GM21447 (cell line): ENCODE measurements at regions not wholly inside any gene's neighbourhood (a gene's known extent, or its start where the extent isn't known, plus 50 kb on each side); places are given as distances from the start of the nearest gene placed in this dataset.

Experiments used
- ATAC-seq: cut with Tn5 transposase; IDR thresholded peaks from one replicate; pipeline ENCODE4 v1.9.1; 2021; ENCODE audit not compliant: unreplicated experiment

DNA sequence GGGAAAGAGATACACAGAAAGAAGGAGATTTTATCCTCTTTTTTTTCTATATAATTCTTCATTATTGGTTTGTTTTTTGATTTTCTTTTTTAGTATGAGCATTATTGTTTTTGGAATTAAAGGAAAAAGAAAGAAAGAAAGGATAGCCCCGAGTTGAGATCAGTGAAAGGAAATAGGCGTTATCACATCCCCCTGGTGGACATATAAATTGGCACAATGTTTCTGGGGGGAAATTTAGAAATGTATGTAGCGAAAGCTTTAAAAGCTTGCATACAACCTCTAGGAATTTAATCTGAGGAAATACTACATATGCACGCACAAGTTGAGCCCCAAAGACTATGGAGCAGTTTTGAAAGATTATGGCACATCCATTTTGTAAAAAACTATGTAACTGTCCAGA, 226.3 kb upstream of the LDB2 start:
- ATAC-seq, result no peak

DNA sequence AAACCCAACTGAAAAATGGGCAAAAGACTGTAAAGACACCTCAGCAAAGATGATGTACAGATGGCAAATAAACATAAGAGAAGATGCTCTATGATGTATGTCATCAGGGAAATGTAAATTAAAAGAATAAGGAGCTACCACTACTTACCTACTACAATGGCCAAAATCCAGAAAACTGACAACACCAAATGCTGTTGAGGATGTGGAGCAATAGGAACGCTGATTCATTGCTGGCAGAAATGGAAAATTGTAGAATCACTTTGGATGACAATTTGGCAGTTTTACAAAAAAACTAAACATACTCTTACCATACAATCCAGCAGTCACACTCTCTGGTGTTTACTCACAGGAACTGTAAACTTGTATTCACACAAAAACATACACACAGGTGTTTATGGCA, 222.3 kb upstream of the LDB2 start:
- ATAC-seq, result no peak

DNA sequence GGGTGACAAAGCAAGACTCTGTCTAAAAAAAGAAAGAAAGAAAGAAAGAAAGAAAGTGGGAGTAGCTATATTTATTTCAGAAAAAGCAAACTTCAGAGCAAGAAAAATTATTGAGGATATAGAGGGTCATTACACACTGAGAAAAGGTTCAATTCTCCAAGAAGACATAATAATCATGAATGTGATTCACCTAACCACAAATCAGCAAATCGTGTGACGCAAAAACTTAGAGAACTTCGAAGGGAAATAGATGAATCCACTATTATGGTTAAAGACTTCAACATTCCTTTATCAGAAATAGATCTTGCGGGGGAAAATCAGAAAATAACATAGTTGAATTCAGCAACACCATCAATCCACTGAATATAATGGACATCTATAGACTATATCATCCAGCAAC, 219.3 kb upstream of the LDB2 start:
- ATAC-seq, result no peak

DNA sequence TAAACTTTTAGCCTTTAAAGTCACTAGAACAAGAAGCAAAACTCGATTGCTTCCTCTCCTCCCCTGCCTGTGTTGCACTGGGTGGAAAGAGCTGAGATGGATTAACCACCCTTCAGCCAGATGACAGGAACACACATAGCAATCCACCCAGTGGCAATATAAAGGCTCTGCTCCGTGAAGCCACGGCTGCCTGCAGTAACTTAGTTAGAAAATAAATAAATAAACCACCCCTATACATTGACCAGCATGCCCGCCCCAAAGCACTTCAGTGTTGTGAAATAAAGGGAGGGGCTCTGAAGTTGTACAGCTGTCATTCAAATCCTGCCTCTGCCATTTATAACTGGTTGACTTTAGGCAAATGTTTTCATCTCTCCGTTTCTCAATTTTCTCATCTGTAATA, 217.1 kb upstream of the LDB2 start:
- ATAC-seq, result no peak

DNA sequence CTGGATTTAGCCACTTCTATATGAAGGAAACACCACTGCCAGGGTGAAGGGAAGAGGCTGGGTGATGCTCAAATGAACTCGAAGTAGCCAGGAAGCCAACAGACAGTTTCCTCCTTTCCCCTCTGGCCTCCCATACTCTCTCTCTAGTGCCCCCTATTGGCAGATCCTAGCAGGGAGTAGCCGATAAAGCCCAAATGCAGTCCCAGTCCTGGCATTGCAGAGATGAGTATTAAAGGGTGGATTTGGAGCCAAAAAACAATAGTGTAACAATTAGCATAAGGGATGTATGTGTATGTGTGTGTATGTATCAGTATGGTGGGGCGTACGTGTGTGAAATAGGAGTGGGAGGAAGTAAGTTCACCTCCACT, 213.8 kb upstream of the LDB2 start:
- ATAC-seq, result no peak

DNA sequence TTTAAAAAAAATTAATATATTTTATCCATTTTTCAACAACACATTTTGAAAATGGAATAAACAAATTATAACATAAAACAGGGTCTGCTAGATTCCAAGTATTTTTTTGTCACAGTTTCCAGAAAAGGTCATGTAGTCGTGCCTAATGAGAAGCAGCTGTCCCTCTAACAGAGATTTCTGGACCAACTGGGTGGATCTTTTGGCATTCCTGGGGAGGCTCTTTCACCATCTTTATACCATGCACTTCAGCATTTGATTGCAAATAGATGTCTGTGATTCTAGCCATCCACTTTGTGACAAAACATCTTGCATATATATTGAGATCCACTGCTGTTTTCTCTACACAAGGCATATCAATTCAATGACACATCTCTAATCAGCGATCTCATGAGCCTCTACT, 210.7 kb upstream of the LDB2 start:
- no peak for ATAC-seq

DNA sequence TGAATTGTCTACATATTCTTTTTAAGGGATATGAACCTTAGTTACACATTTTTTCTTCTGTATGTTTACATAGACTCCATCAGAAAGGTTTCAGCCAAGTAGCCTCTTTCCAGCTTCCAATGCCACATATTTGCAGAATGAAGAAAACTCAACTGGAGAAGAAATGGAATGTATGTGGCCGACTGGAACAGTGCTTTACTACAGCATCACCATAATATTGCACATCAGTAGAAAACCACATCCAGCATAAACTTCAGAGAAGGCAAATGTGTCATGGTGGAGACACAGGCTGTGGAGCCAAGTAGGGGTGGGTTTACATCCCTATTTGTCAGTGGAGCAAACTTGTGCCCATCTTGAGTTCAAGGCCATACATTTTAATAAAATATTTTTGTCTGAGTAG, 204.8 kb upstream of the LDB2 start:
- no peak for ATAC-seq

DNA sequence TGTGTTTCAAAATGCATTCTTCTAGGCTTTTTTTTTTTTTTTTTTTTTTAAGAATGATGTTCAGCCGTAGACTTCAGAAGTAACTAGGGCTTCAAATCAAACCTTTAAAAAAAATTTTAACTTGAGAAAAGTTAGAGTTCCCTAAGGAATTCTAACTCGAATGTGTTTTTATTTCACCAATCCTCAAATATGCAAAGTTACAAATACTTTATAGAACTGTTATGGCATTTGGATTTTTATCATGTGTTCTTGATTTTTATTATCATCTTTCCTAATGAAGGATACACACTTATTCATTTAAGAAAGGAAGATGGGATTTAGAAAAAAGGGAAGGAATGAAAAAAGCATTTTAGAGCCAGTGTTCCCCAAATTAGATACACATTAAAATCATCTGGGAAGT, 200.6 kb upstream of the LDB2 start:
- no peak for ATAC-seq

DNA sequence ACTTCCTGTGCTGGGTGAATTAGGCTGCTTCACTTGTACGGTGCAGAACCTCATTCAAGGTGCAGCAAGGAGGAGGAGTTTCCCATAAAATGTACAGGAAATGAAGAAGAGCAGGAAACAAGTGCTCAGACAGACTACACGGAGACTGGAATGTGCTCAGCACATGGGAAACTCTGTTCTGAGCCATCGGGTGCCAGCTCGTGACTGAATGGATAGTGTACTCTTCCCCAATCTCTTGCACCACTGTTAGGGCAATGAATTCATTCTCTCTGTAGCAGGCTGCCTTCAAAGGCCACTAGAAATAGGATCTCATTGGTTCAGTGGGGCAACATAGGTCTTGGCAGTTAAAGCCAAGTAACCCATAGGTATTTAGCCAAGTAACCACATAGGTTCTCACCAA, 200.0 kb upstream of the LDB2 start:
- ATAC-seq, result no peak

DNA sequence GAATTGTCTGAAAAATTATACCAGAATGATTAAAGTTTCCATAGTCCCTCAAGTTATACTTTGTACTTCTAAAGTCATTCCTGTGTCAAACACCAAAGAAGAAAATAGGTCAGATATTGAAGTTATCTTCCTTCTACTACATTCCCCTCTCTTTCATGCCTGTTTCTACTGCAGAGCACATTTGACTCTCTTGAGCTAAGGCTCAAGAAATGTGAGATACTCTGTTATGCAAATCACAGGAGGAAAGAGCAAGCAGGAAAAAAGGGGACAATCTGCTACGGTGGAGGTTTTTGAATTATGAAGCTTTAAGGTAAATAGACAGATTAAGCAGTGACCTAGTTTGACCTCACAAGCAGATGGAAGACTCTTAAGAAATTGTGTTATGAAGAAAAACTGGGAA, 198.9 kb upstream of the LDB2 start:
- no peak for ATAC-seq

DNA sequence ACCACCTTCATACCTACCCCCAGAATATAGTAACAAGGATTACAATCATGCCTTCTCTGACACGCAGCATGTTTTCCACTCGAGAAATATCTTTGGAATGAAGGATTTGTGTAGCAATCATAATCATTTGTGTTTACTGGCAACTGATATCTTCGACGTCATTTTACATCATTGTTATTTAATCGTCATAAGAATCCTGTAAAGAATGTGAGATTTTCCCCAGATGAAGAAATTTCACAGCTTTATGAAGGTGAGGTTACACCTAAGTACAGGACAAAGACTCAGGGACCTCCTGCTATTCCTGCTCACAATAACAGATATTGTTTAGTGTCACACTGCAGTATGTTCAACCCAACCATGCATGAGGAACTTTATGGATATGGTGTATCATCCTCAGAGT, 198.2 kb upstream of the LDB2 start:
- ATAC-seq, result no peak

DNA sequence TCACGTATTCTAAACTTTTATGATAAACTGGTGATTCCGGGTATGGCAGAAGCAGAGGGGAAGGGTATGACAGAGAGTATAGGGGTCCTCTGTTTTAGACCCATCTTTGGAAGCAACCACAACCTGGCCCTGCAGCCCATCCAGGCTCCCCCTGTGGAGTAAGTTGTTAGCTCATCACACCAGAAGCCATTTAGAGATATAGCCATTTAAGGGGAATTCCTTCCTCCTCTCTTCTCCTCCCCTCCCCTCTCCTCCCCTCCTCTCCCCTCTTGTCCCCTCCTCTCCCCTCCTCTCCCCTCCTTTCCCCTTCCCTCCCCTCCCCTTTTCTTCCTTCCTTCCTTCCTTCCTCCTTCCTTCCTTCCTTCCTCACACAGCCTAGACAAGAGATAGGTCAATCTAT, 197.3 kb upstream of the LDB2 start:
- no peak for ATAC-seq

DNA sequence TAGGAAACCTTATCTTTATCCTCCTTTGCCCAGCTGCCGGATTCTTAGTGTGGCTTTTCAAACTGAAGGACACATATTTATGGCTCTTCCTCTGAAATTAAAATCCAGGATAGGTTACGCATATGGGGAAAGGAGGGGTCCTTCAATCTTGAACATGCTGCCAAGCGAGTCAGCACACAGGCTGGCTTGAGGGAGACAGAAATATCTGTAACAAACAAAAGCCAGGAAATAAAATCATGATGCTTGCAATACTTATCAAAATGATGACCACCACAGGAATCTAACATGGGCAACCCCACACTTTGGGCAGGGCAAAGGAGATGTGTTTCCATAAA, 196.4 kb upstream of the LDB2 start:
- ATAC-seq, result no peak

DNA sequence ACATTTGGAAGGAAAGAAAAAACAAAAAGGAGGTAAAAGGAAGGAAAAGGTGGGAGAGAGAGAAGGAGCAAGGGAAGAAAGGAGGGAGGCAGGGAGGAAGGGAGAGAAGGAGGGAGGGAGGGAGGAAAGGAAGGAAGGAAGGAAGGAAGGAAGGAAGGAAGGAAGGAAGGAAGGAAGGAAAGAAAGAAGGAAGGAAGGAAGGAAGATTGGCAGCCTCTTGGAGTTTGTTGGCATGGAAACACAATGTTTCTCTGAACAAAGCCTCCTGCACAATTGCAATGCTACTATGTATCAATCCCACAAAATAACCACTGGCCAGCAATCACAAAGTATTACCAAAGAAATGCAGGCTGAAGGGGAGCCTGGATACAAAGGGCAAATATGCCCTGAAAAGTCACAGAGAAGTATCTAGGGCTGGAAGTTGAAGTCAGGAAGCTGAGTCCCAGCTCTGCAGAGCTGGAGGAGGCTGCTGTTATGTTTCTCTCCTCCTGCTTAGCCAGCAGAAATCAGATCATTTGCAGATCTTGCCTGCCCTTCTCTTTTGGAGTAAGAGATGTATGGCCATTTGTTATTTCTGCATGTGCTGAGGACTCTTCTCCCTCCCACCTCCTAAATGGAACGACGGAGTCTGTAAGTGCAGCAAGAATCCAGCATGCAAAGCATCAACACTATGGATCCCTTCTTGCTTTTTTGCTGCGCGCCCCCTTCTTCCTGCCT, 195.9 kb upstream of the LDB2 start:
- ATAC-seq, result no peak

DNA sequence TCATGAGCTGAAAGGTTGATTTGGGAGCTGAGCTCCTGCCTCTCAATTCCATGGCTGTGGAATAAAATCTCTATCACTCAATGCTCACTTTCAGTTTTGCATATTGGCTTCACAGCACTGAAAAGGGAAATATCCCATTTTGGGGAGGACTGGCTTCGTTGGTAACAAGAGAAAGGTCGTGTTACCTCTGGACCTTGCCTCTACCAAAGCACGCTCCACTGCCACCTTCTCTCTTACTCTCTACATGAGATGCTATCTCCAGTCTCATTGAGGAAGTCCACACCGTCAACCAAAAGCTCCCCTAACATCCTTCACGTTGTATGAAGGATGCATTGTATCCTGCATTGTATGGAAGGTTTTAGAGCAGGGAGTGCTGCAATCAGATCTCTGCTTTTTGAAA, 195.0 kb upstream of the LDB2 start:
- ATAC-seq, result no peak

DNA sequence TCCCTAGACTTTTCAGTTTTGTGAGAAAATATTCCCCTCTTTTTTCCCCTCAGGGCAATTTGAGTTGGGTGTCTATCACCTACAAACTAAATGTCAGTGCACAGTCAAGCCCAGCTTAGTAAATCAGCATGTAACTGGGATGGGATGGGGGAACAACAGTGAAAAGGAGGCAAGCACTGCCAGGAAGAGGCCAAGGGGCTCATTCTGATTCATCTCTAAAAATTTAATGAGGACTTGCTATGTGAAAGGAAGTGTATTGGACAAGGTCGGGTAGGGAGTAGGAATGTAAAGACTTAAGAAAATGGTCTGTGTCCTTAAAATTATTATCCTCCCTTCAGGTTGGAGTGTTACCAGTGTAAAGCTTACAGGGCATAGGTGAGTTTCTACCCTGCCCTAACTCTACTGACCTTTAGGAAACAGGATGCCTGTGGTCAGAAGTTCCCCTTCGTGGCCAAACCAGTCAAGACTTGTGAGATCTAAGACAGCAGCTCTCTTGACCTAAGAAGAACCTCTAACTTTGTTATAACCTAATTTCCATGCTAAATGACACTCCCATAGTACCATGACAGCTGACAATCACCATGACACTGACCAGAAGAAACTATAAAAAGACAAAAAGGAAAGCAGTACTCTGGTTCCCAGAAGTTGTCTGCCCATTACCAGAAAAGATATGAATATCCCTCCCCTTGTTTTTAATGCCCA, 194.4 kb upstream of the LDB2 start:
- peak; percentile 94 for ATAC-seq

DNA sequence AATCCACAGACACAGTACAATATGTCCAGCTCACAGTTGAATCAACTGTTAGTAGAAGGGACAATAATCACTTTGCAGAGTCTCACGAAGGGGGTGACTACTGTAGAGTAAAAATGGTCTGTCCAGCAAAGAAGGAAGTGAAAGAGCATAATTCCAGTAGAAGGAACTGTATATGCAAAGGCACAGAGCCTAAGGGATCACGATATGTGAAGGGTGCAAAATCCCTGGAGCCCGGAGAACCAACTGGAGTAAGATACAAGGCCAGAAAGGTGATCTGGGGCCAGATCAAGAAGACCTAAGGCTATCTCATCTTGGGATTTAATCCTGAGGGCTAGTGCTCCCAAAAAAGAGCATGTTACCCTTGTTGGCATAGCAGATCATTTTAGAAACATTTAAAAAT, 192.7 kb upstream of the LDB2 start:
- ATAC-seq, result no peak

DNA sequence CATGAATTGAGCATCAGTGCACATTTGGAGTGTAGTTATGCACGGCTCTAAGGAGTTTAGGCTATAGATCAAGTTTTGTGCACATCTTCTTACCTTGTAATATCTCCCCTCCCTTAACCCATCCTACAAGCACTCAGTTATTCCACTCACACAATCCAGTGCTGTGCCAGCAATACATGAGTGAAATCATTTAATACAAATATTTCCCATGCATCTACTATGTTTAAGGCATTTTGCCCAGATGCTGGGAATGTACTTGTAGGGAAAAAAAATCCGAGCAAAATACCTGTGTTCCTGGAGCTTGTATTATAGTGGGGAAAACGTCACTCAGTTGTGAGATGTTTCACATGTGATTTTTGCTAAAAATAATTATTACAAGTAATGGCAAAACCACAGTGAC, 191.6 kb upstream of the LDB2 start:
- ATAC-seq, result no peak

DNA sequence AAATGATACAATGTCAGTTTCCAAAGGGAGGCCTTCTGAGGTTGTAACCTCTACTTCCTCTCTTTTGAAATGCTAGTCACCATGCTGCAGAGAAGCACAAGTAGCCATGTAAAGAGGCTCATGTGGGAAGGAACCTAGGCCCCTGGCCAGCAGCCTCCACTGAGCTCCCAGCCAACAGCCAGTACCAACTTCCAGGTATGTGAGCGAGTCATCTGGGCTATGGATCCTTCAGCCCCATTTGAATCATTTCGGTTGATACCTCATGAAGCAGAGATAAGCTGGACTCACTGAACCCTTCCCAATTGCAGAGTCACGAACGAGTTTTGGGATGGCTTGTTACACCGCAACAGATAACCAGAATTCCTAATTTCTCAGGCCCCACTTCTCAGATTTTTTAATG, 187.0 kb upstream of the LDB2 start:
- no peak for ATAC-seq

DNA sequence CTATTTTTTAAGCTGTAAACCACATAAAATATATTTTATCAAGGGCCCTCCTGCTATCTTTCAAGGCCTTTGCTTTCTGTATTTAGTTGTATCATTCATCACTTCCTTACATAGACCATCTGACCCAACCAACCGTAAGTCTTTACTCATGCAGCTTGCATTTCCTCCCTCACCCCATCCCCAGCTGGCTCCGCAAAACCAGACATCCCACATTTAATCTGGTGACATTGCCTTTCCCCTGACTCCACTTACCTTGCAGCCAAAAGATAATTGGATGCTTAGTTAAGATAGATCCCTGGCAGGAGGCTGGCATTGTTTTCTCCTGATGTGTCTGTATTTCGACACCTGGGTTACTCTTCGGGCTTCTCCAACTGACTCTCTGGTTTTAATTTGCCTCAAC, 183.7 kb upstream of the LDB2 start:
- ATAC-seq, result no peak

DNA sequence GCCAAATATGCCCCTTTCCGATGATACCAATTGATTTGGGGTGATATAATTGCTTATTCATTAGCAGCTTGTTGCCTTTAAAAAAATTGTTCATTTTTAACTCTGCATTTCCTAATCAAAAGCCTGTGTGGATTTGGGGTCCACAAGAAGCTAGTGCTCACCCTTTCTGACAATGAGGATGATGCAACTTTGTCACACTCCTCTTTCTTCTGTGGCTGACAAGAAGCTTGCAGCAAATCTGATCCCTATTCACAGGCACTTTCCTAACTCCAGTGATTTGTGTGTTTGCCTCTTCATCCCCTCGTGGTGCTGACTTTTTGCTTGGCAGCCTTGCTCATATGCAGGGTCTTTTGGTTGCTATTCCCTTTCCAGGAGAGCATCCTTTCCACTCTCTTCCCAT, 182.7 kb upstream of the LDB2 start:
- ATAC-seq, result no peak

DNA sequence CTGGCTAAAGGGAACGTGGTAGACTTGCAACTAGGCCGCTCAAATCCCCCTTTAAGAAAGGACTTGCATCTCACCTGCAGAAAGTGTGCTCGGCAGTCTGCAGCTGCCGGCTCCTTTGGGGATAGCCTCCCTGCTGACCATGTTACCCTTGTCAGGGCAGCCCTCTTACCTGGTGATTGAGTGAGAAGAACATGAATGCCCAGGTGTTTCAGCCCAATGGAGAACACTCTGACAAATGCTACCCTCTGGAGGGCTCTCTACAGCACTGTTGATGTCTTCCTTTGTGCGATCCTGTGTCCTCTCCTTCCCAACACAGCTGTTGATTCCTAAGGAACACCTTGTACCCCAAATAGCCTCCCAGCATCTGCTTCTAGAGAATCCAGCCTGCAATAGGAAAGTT, 178.7 kb upstream of the LDB2 start:
- no peak for ATAC-seq

DNA sequence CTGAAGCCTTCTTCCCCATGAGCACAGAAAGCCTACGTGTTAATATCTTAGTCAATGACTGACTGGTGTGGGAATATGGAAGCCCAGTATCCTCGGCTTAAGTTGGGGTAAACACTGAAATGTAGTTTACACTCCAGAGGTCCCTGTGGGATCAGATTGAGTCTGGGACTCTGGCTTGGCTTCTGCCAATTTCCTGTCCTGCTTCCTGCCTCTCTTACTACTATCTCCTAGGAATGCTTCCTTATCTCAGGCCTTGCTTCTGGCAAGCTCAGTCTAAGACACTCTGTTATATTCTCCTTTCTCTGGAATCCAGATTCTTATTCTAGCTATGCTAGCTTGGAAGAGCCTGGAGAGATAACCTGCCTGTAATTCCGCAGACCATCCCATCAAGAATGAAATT, 174.0 kb upstream of the LDB2 start:
- ATAC-seq, result no peak
